Left renal cortex interstitium (tissue), 4 donors: ENCODE measurements at regions not wholly inside any gene's neighbourhood (a gene's known extent, or its start where the extent isn't known, plus 50 kb on each side); places are given as distances from the start of the nearest gene placed in this dataset.

ENCODE experiments used
- DNase-seq, 4 donors: peaks; one replicate each; pipeline ENCODE4 v3.0.0-alpha.2; 2013; ENCODE audit warnings: low read depth in 4 of 4, low spot score in 2 of 4, missing footprints in 1 of 4

- DNase-seq, result no peak
Measured at GRCh38 chr17:52306314-52306713, 147.8 kb upstream of the CA10 start.

- no peak for DNase-seq
Measured at GRCh38 chr17:52298881-52299280, 140.4 kb upstream of the CA10 start.

GRCh38 chr17:52297230-52298010, 138.9 kb upstream of the CA10 start:
- DNase-seq, result no peak

- no peak for DNase-seq
Measured at GRCh38 chr17:52294301-52294700, 135.8 kb upstream of the CA10 start.

GRCh38 chr17:52287611-52288010, 129.1 kb upstream of the CA10 start:
- no peak for DNase-seq

GRCh38 chr17:52283872-52284271, 125.4 kb upstream of the CA10 start:
- no peak for DNase-seq

GRCh38 chr17:52276381-52277008, 118.0 kb upstream of the CA10 start:
- no peak for DNase-seq

GRCh38 chr17:52271781-52272180, 113.3 kb upstream of the CA10 start:
- DNase-seq, result no peak

GRCh38 chr17:52255347-52255746, 96.8 kb upstream of the CA10 start:
- no peak for DNase-seq

- DNase-seq, result no peak
Measured at GRCh38 chr17:52244689-52245088, 86.2 kb upstream of the CA10 start.

- DNase-seq, result no peak
Measured at GRCh38 chr17:52242268-52242667, 83.8 kb upstream of the CA10 start.

- DNase-seq, result no peak
Measured at GRCh38 chr17:52237151-52237550, 78.6 kb upstream of the CA10 start.

GRCh38 chr17:52235516-52235915, 77.0 kb upstream of the CA10 start:
- no peak for DNase-seq

- DNase-seq, result no peak
Measured at GRCh38 chr17:52233632-52234031, 75.1 kb upstream of the CA10 start.

GRCh38 chr17:52233176-52233575, 74.7 kb upstream of the CA10 start:
- no peak for DNase-seq

- DNase-seq, result no peak
Measured at GRCh38 chr17:52228823-52229222, 70.3 kb upstream of the CA10 start.

GRCh38 chr17:52227926-52228325, 69.4 kb upstream of the CA10 start:
- no peak for DNase-seq

GRCh38 chr17:52213451-52213850, 54.9 kb upstream of the CA10 start:
- DNase-seq, result no peak

- DNase-seq, result no peak
Measured at GRCh38 chr17:52212851-52213250, 54.3 kb upstream of the CA10 start.

GRCh38 chr17:52209507-52209906, 51.0 kb upstream of the CA10 start:
- DNase-seq, result no peak
